ENCODE measurements at regions not wholly inside any gene's neighbourhood (a gene's known extent, or its start where the extent isn't known, plus 50 kb on each side); places are given as distances from the start of the nearest gene placed in this dataset.

- CTCF ChIA-PET (ENCODE audit: low intra/inter-chr PET ratio), result no interaction called here
- H2AFZ ChIP-seq (ENCODE audit: low read depth, low read length), result no peak overlapping the region
- BruUV-seq (replicated peaks), result no TSS peak
- no peaks in the 10 kb centered on the region for H3K9me3 ChIP-seq (replicated peaks; ENCODE audit: control insufficient read depth, insufficient read depth, low read depth, low read length)
- no peak overlapping the region for H3K9ac ChIP-seq (ENCODE audit: insufficient read depth in 1 of 2, low read depth in 2 of 2, low read length in 2 of 2)
- no peaks in the 10 kb centered on the region for H3K9me1 ChIP-seq (ENCODE audit: control insufficient read depth, insufficient read depth, low read length)
- WGBS (ENCODE audit: insufficient coverage, low coverage, missing lambda C conversion rate), result 49% methylated on average over 7 of the region's 7 CpGs
- no peaks in the 10 kb centered on the region for H4K20me1 ChIP-seq (replicated peaks; ENCODE audit: control insufficient read depth, insufficient read depth, low read length)
- intact Hi-C loops (cut with micrococcal nuclease) (no loop called here), in situ Hi-C loops (cut with MboI) (no loop called here)
- DNase-seq (ENCODE audit: extremely low read depth in 1 of 4, low spot score in 3 of 4) (no peak), ATAC-seq (no peak), FAIRE-seq (no peak)
- POLR2A ChIA-PET, result no interaction called here
- no peaks in the 10 kb centered on the region for H3K36me3 ChIP-seq (ENCODE audit: control insufficient read depth, insufficient read depth, low read length)
- TF ChIP-seq ZNF77 (CRISPR knock-in tag; IDR thresholded peaks at IDR 0.05), result no peak
- TF ChIP-seq SMC3 (conservative IDR thresholded peaks at IDR 0.05; ENCODE audit: insufficient read depth, low read depth, low read length), result no peak
- TF ChIP-seq, protein P1, sequence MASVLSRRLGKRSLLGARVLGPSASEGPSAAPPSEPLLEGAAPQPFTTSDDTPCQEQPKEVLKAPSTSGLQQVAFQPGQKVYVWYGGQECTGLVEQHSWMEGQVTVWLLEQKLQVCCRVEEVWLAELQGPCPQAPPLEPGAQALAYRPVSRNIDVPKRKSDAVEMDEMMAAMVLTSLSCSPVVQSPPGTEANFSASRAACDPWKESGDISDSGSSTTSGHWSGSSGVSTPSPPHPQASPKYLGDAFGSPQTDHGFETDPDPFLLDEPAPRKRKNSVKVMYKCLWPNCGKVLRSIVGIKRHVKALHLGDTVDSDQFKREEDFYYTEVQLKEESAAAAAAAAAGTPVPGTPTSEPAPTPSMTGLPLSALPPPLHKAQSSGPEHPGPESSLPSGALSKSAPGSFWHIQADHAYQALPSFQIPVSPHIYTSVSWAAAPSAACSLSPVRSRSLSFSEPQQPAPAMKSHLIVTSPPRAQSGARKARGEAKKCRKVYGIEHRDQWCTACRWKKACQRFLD (CRISPR knock-in tag; IDR thresholded peaks at IDR 0.05), result no peak
- H3K79me2 ChIP-seq (ENCODE audit: control insufficient read depth, insufficient read depth, low read length), result no peaks in the 10 kb centered on the region
- no peak overlapping the region for H3K4me3 ChIP-seq
- H3K27me3 ChIP-seq (ENCODE audit: control insufficient read depth in 2 of 2, insufficient read depth in 2 of 2, low read length in 2 of 2), result no peaks in the 10 kb centered on the region
- H3K4me1 ChIP-seq (replicated peaks in 1 of 2; ENCODE audit: control insufficient read depth in 2 of 2, insufficient read depth in 2 of 2, low read length in 2 of 2), result peaks cover 11 to 17% of the 10 kb centered on the region in 2 experiments
- H3K4me2 ChIP-seq (ENCODE audit: insufficient read depth, low read length), result no peak overlapping the region
- H3K27ac ChIP-seq (ENCODE audit: extremely low read depth, low read depth, low read length), result no peak overlapping the region
Measured at GRCh38 chr1:235009074-235009473, 119.6 kb downstream of the TOMM20 start.

GRCh38 chr1:235008239-235008638 is 120.4 kb downstream of the TOMM20 start:
- H3K9me3 ChIP-seq (replicated peaks; ENCODE audit: control insufficient read depth, insufficient read depth, low read depth, low read length), result no peaks in the 10 kb centered on the region
- H3K27ac ChIP-seq (ENCODE audit: extremely low read depth, low read depth, low read length), result no peak overlapping the region
- no peaks in the 10 kb centered on the region for H3K27me3 ChIP-seq (ENCODE audit: control insufficient read depth in 2 of 2, insufficient read depth in 2 of 2, low read length in 2 of 2)
- no peaks in the 10 kb centered on the region for H3K36me3 ChIP-seq (ENCODE audit: control insufficient read depth, insufficient read depth, low read length)
- no TSS peak for BruUV-seq (replicated peaks)
- no peak overlapping the region for H3K4me2 ChIP-seq (ENCODE audit: insufficient read depth, low read length)
- ATAC-seq (no peak), DNase-seq (ENCODE audit: extremely low read depth in 1 of 4, low spot score in 3 of 4) (no peak), FAIRE-seq (no peak)
- in situ Hi-C loops (cut with MboI), result no loop called here
- no peak overlapping the region for H3K4me3 ChIP-seq
- no peak overlapping the region for H2AFZ ChIP-seq (ENCODE audit: low read depth, low read length)
- intact Hi-C loops (cut with micrococcal nuclease), result no loop called here
- H3K4me1 ChIP-seq (replicated peaks in 1 of 2; ENCODE audit: control insufficient read depth in 2 of 2, insufficient read depth in 2 of 2, low read length in 2 of 2), result peaks cover 11 to 17% of the 10 kb centered on the region in 2 experiments
- CTCF ChIA-PET (ENCODE audit: low intra/inter-chr PET ratio), result no interaction called here
- no peak overlapping the region for H3K9ac ChIP-seq (ENCODE audit: insufficient read depth in 1 of 2, low read depth in 2 of 2, low read length in 2 of 2)
- POLR2A ChIA-PET, result interaction anchor here (0.5 kb wide), 1 partner anchor 168 kb away, joined by 3 read pairs; no protein-coding TSS in a partner anchor
- H3K9me1 ChIP-seq (ENCODE audit: control insufficient read depth, insufficient read depth, low read length), result no peaks in the 10 kb centered on the region
- no peaks in the 10 kb centered on the region for H4K20me1 ChIP-seq (replicated peaks; ENCODE audit: control insufficient read depth, insufficient read depth, low read length)
- no peaks in the 10 kb centered on the region for H3K79me2 ChIP-seq (ENCODE audit: control insufficient read depth, insufficient read depth, low read length)
- TF ChIP-seq ZNF124 (CRISPR knock-in tag; IDR thresholded peaks at IDR 0.05) (no peak), ZNF316 (IDR thresholded peaks at IDR 0.05) (no peak), BCLAF1 (IDR thresholded peaks at IDR 0.05; ENCODE audit: borderline replicate concordance in 1 of 2, control insufficient read depth in 1 of 2, low read depth in 2 of 2, low read length in 1 of 2) (no peak), DMBX1 (CRISPR knock-in tag; IDR thresholded peaks at IDR 0.05; ENCODE audit: borderline replicate concordance) (no peak), ZNF431 (CRISPR knock-in tag; IDR thresholded peaks at IDR 0.05) (no peak), MTA1 (IDR thresholded peaks at IDR 0.05; ENCODE audit: borderline replicate concordance) (no peak), PHF20 (IDR thresholded peaks at IDR 0.05; ENCODE audit: partially characterized antibody) (no peak), ZNF23 (CRISPR knock-in tag; IDR thresholded peaks at IDR 0.05) (no peak), CEBPB (tag; IDR thresholded peaks at IDR 0.05) (no peak), NR1H2 (CRISPR knock-in tag; IDR thresholded peaks at IDR 0.05) (no peak), KDM1A (IDR thresholded peaks at IDR 0.05) (no peak), ZNF232 (CRISPR knock-in tag; IDR thresholded peaks at IDR 0.05) (no peak)

All from K562 (cell line).